Tibial nerve (tissue), 4 donors: ENCODE measurements at regions not wholly inside any gene's neighbourhood (a gene's known extent, or its start where the extent isn't known, plus 50 kb on each side); places are given as distances from the start of the nearest gene placed in this dataset.

ENCODE experiments used
- CTCF ChIP-seq, 5 experiments: fragments of 200-600 bp in 3 of 5; fragments of 450-650 bp in 2 of 5; sonication (generic) in 3 of 5; IDR thresholded peaks; one replicate each; pipeline ENCODE4 v1.5.1; 2016 to 2019; ENCODE audit warnings: antibody characterized with exemption in 5 of 5, mild to moderate bottlenecking in 3 of 5, moderate library complexity in 2 of 5
- EP300 ChIP-seq, 2 donors: sonication (generic); formaldehyde crosslinking; IDR thresholded peaks; one replicate each; pipeline ENCODE4 v1.6.1; 2017; ENCODE audit warnings: antibody characterized with exemption in 2 of 2, mild to moderate bottlenecking in 1 of 2

GRCh38 chr2:105990624-105991023 lies 203.5 kb downstream of the UXS1 start:
- TF ChIP-seq CTCF (IDR thresholded peaks at IDR 0.05) (no peak), EP300 (IDR thresholded peaks at IDR 0.05) (no peak)
